ENCODE measurements at regions not wholly inside any gene's neighbourhood (a gene's known extent, or its start where the extent isn't known, plus 50 kb on each side); places are given as distances from the start of the nearest gene placed in this dataset.

- ATAC-seq (replicated peaks; ENCODE audit: extremely low read depth, poor library complexity, severe bottlenecking): no peak
Measured at GRCh38 chr11:22044126-22044525, 148.8 kb upstream of the ANO5 start.

DNA sequence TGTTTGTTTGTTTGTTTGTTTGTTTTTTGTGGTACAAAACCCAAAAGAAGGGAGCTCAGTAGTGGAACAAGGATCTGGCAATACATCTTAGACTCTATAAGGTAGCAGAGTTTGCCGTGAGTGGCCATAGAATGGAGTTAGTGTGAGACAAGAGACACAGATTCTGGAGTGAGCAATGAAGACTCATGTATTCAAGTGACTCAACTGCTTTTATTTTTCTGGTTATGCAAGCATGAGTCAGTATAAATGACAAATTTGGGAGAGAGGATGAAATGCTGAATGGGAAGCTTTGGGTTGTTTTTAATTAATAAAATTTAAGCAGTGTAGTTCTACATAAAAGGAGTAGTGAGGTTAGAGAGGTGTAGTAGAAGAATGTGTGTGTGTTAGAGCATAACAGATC, 143.6 kb upstream of the ANO5 start:
- Mint-ChIP-seq H3K9me3 (peaks cover 25% of the 10 kb centered on the region), H3K27ac (ENCODE audit: low read depth) (no peak overlapping the region), H3K4me1 (no peaks in the 10 kb centered on the region), H3K36me3 (ENCODE audit: insufficient read depth) (no peaks in the 10 kb centered on the region), H3K4me3 (no peak overlapping the region), H3K27me3 (no peaks in the 10 kb centered on the region)
- DNase-seq (ENCODE audit: low spot score in 2 of 2): no peak
- no peak for ATAC-seq (replicated peaks; ENCODE audit: extremely low read depth, poor library complexity, severe bottlenecking)

More at GRCh38 chr11:22044126-22044525, 148.8 kb upstream of the ANO5 start:
- DNase-seq (ENCODE audit: low spot score in 2 of 2): no peak
- Mint-ChIP-seq H3K27ac (ENCODE audit: low read depth) (no peak overlapping the region), H3K36me3 (ENCODE audit: insufficient read depth) (no peaks in the 10 kb centered on the region), H3K9me3 (peaks cover 11% of the 10 kb centered on the region), H3K27me3 (no peaks in the 10 kb centered on the region), H3K4me3 (no peak overlapping the region), H3K4me1 (no peaks in the 10 kb centered on the region)

DNA sequence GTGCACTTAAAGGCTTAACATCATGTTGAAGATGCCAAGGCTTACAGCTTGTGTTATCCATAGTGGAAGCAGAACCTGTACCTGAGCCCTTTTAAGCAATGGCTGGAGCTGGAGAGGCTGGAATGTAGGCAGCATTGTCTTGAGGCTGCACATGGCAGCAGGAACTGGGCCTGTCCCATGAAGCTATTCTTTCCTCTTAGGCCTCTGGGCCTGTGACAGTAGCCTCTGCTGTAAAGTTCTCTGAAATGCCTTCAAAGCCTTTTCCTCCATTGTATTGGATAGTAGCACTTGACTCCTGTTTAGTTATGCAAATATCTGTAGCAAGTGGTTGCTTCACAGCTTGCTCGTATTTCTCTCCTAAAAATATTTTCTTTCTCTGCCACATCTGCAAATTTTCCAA, 127.4 kb upstream of the ANO5 start:
- Mint-ChIP-seq H3K4me1 (no peaks in the 10 kb centered on the region), H3K27ac (ENCODE audit: low read depth) (no peak overlapping the region), H3K36me3 (ENCODE audit: insufficient read depth) (no peaks in the 10 kb centered on the region), H3K4me3 (no peak overlapping the region), H3K9me3 (peaks cover 29% of the 10 kb centered on the region), H3K27me3 (no peaks in the 10 kb centered on the region)
- no peak for DNase-seq (ENCODE audit: low spot score in 2 of 2)
- no peak for ATAC-seq (replicated peaks; ENCODE audit: extremely low read depth, poor library complexity, severe bottlenecking)

- ATAC-seq (replicated peaks; ENCODE audit: extremely low read depth, poor library complexity, severe bottlenecking): no peak
- Mint-ChIP-seq H3K9me3 (peaks cover 40% of the 10 kb centered on the region), H3K36me3 (ENCODE audit: insufficient read depth) (no peaks in the 10 kb centered on the region), H3K4me3 (no peak overlapping the region), H3K4me1 (no peaks in the 10 kb centered on the region), H3K27me3 (no peaks in the 10 kb centered on the region), H3K27ac (ENCODE audit: low read depth) (no peak overlapping the region)
- no peak for DNase-seq (ENCODE audit: low spot score in 2 of 2)
Measured at GRCh38 chr11:22069844-22070243, 123.0 kb upstream of the ANO5 start.

- Mint-ChIP-seq H3K9me3 (peaks cover 43% of the 10 kb centered on the region), H3K4me1 (no peaks in the 10 kb centered on the region), H3K4me3 (no peak overlapping the region), H3K27ac (ENCODE audit: low read depth) (no peak overlapping the region), H3K36me3 (ENCODE audit: insufficient read depth) (no peaks in the 10 kb centered on the region), H3K27me3 (no peaks in the 10 kb centered on the region)
- DNase-seq (ENCODE audit: low spot score in 2 of 2) (no peak), ATAC-seq (replicated peaks; ENCODE audit: extremely low read depth, poor library complexity, severe bottlenecking) (no peak)
Measured at GRCh38 chr11:22076271-22076930, 116.5 kb upstream of the ANO5 start.

DNA sequence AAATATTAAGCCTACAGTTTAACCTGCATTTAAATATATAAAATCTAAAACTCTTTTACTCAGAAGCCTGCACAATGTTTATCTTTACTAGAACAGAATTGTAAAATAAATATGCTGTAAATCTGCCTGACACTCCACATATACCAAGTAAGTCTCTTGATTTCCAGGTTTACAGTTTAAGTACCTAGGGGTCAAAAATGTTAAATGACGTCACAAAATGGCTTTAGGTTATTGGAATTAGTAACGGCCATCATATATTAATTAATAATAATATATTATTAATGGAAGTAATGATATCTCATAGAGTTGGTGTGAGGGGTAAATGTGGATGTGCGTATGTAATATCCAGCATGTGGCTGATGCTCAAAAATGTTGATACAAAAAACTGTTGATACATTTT, 114.8 kb upstream of the ANO5 start:
- DNase-seq (ENCODE audit: low spot score in 2 of 2) (no peak), ATAC-seq (replicated peaks; ENCODE audit: extremely low read depth, poor library complexity, severe bottlenecking) (no peak)
- H3K9me3 Mint-ChIP-seq: peaks cover 54% of the 10 kb centered on the region
- no peak overlapping the region for H3K27ac Mint-ChIP-seq (ENCODE audit: low read depth)
- H3K4me3 Mint-ChIP-seq: no peak overlapping the region
- H3K27me3 Mint-ChIP-seq: no peaks in the 10 kb centered on the region
- no peaks in the 10 kb centered on the region for H3K36me3 Mint-ChIP-seq (ENCODE audit: insufficient read depth)
- no peaks in the 10 kb centered on the region for H3K4me1 Mint-ChIP-seq

- H3K9me3 Mint-ChIP-seq: peaks cover 48% of the 10 kb centered on the region
- no peaks in the 10 kb centered on the region for H3K36me3 Mint-ChIP-seq (ENCODE audit: insufficient read depth)
- no peak for DNase-seq (ENCODE audit: low spot score in 2 of 2)
Measured at GRCh38 chr11:22079133-22079872, 113.6 kb upstream of the ANO5 start.

DNA sequence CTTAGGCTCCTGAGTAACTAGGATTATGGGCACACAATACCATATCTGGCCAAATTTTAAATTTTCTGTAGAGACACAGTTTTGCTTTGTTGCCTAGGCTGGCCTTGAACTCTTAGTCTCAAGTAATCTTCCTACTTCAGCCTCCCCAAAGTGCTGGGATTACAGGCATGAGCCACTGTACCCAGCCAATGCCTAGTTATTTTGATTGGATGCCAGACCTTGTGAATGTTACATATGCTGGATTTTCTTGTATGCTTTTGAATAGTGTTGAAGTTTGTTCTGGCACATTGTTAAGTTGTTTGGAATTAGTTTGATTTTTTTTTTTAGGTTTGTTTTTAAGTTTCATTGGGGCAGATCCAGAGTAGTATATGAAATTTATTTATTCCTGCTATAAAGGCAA, 110.7 kb upstream of the ANO5 start:
- H3K4me1 Mint-ChIP-seq: no peaks in the 10 kb centered on the region
- H3K36me3 Mint-ChIP-seq (ENCODE audit: insufficient read depth): no peaks in the 10 kb centered on the region
- DNase-seq (ENCODE audit: low spot score in 2 of 2) (no peak), ATAC-seq (replicated peaks; ENCODE audit: extremely low read depth, poor library complexity, severe bottlenecking) (no peak)
- no peaks in the 10 kb centered on the region for H3K27me3 Mint-ChIP-seq
- peaks cover 33% of the 10 kb centered on the region for H3K9me3 Mint-ChIP-seq
- no peak overlapping the region for H3K27ac Mint-ChIP-seq (ENCODE audit: low read depth)
- H3K4me3 Mint-ChIP-seq: no peak overlapping the region

More at GRCh38 chr11:22079133-22079872, 113.6 kb upstream of the ANO5 start:
- Mint-ChIP-seq H3K27ac (ENCODE audit: low read depth) (no peak overlapping the region), H3K27me3 (no peaks in the 10 kb centered on the region), H3K4me3 (no peak overlapping the region), H3K4me1 (no peaks in the 10 kb centered on the region)
- ATAC-seq (replicated peaks; ENCODE audit: extremely low read depth, poor library complexity, severe bottlenecking): no peak

- ATAC-seq (replicated peaks; ENCODE audit: extremely low read depth, poor library complexity, severe bottlenecking): no peak
- H3K4me1 Mint-ChIP-seq: no peaks in the 10 kb centered on the region
- no peaks in the 10 kb centered on the region for H3K27me3 Mint-ChIP-seq
- H3K9me3 Mint-ChIP-seq: peaks cover 28% of the 10 kb centered on the region
- H3K27ac Mint-ChIP-seq (ENCODE audit: low read depth): no peak overlapping the region
- no peak for DNase-seq (ENCODE audit: low spot score in 2 of 2)
- H3K4me3 Mint-ChIP-seq: no peak overlapping the region
- no peaks in the 10 kb centered on the region for H3K36me3 Mint-ChIP-seq (ENCODE audit: insufficient read depth)
Measured at GRCh38 chr11:22082788-22083187, 110.1 kb upstream of the ANO5 start.

- ATAC-seq (replicated peaks; ENCODE audit: extremely low read depth, poor library complexity, severe bottlenecking): no peak
- peaks cover 35% of the 10 kb centered on the region for H3K9me3 Mint-ChIP-seq
Measured at GRCh38 chr11:22084056-22084455, 108.8 kb upstream of the ANO5 start.

GRCh38 chr11:22084564-22084963, 108.3 kb upstream of the ANO5 start:
- no peak for ATAC-seq (replicated peaks; ENCODE audit: extremely low read depth, poor library complexity, severe bottlenecking)
- no peak for DNase-seq (ENCODE audit: low spot score in 2 of 2)
- Mint-ChIP-seq H3K4me3 (no peak overlapping the region), H3K36me3 (ENCODE audit: insufficient read depth) (no peaks in the 10 kb centered on the region), H3K4me1 (no peaks in the 10 kb centered on the region), H3K27me3 (no peaks in the 10 kb centered on the region), H3K9me3 (peaks cover 38% of the 10 kb centered on the region), H3K27ac (ENCODE audit: low read depth) (no peak overlapping the region)

More at GRCh38 chr11:22084056-22084455, 108.8 kb upstream of the ANO5 start:
- no peaks in the 10 kb centered on the region for H3K4me1 Mint-ChIP-seq
- no peak overlapping the region for H3K4me3 Mint-ChIP-seq
- no peaks in the 10 kb centered on the region for H3K36me3 Mint-ChIP-seq (ENCODE audit: insufficient read depth)
- no peak for DNase-seq (ENCODE audit: low spot score in 2 of 2)
- H3K27ac Mint-ChIP-seq (ENCODE audit: low read depth): no peak overlapping the region
- H3K27me3 Mint-ChIP-seq: no peaks in the 10 kb centered on the region

GRCh38 chr11:22089609-22090008, 103.3 kb upstream of the ANO5 start:
- no peak overlapping the region for H3K27ac Mint-ChIP-seq (ENCODE audit: low read depth)
- peaks cover 21% of the 10 kb centered on the region for H3K9me3 Mint-ChIP-seq
- ATAC-seq (replicated peaks; ENCODE audit: extremely low read depth, poor library complexity, severe bottlenecking) (no peak), DNase-seq (ENCODE audit: low spot score in 2 of 2) (no peak)
- H3K4me1 Mint-ChIP-seq: no peaks in the 10 kb centered on the region
- H3K36me3 Mint-ChIP-seq (ENCODE audit: insufficient read depth): no peaks in the 10 kb centered on the region
- H3K27me3 Mint-ChIP-seq: no peaks in the 10 kb centered on the region
- H3K4me3 Mint-ChIP-seq: no peak overlapping the region

- Mint-ChIP-seq H3K4me1 (no peaks in the 10 kb centered on the region), H3K27ac (ENCODE audit: low read depth) (no peak overlapping the region), H3K9me3 (peaks cover 23% of the 10 kb centered on the region), H3K4me3 (no peak overlapping the region), H3K27me3 (no peaks in the 10 kb centered on the region), H3K36me3 (ENCODE audit: insufficient read depth) (no peaks in the 10 kb centered on the region)
- DNase-seq (ENCODE audit: low spot score in 2 of 2) (no peak), ATAC-seq (replicated peaks; ENCODE audit: extremely low read depth, poor library complexity, severe bottlenecking) (no peak)
Measured at GRCh38 chr11:22106566-22106965, 86.3 kb upstream of the ANO5 start.

All from central memory CD8-positive, alpha-beta T cell (primary cell).